Right lobe of liver (tissue), 4 donors: ENCODE measurements at regions not wholly inside any gene's neighbourhood (a gene's known extent, or its start where the extent isn't known, plus 50 kb on each side); places are given as distances from the start of the nearest gene placed in this dataset.

Source experiments
- CTCF ChIP-seq, 4 donors: fragments of 200-600 bp in 3 of 4; fragments of 450-650 bp in 1 of 4; IDR thresholded peaks; one replicate each; pipeline versions ENCODE4 v1.5.1 to v1.8.0; 2016 to 2022; ENCODE audit warnings: antibody characterized with exemption in 4 of 4, mild to moderate bottlenecking in 2 of 4
- POLR2A ChIP-seq: fragments of 450-650 bp; IDR thresholded peaks from one replicate; pipeline ENCODE4 v1.6.1; 2017; ENCODE audit warnings: antibody characterized with exemption, mild to moderate bottlenecking
- donor health status: DM: no; HTN: no; CAD: no.
- donor health status: DM: no; HTN: no; CAD: no.
- donor health status: DM: no; HTN: yes; CAD: no.

DNA sequence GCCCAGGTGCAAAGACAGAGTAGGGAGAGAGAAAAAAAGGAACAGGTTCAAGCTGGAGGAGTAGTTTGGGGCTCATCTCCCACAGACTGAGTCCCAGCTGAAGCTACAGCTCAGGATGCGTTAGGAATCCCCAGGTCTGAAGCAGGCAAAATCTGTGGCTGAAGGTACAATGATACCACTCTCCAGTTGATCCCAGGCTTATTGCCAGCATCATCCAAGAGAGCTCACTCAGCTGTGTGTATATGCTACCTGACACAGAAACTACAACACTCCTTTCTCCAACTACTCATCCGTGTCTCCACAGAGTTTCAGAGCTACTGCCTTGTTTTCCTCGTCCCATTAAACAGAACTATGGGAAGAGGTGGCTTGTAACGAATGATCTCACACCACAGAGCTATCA is 851.3 kb downstream of the GRID1 start:
- TF ChIP-seq CTCF (IDR thresholded peaks at IDR 0.05) (no peak), POLR2A (no peak)
